ENCODE measurements at regions not wholly inside any gene's neighbourhood (a gene's known extent, or its start where the extent isn't known, plus 50 kb on each side); places are given as distances from the start of the nearest gene placed in this dataset.

- DNase-seq: no peak
- TF ChIP-seq CTCF (IDR thresholded peaks at IDR 0.05): no peak
- Mint-ChIP-seq H3K36me3 (ENCODE audit: low read depth) (peaks cover 10% of the 10 kb centered on the region), H3K4me3 (no peak overlapping the region), H3K4me1 (ENCODE audit: low read depth) (no peaks in the 10 kb centered on the region), H3K27ac (no peak overlapping the region), H3K9me3 (peaks cover 81% of the 10 kb centered on the region), H3K27me3 (ENCODE audit: insufficient read depth) (no peaks in the 10 kb centered on the region; the same call in 1 of the 2 replicates)
Observed at GRCh38 chr10:131695496-131696165, 205.2 kb upstream of the PPP2R2D start.

- TF ChIP-seq CTCF (IDR thresholded peaks at IDR 0.05): no peak
- Mint-ChIP-seq H3K4me3 (no peak overlapping the region), H3K4me1 (ENCODE audit: low read depth) (no peaks in the 10 kb centered on the region), H3K27me3 (ENCODE audit: insufficient read depth) (no peaks in the 10 kb centered on the region; the same call in 1 of the 2 replicates), H3K36me3 (ENCODE audit: low read depth) (peaks cover 10% of the 10 kb centered on the region), H3K9me3 (peaks cover 81% of the 10 kb centered on the region), H3K27ac (no peak overlapping the region)
- DNase-seq: no peak
Observed at GRCh38 chr10:131697476-131698128, 203.2 kb upstream of the PPP2R2D start.

GRCh38 chr10:131698232-131698631, 202.6 kb upstream of the PPP2R2D start:
- Mint-ChIP-seq H3K4me1 (ENCODE audit: low read depth) (no peaks in the 10 kb centered on the region), H3K9me3 (peaks cover 78% of the 10 kb centered on the region), H3K4me3 (no peak overlapping the region), H3K36me3 (ENCODE audit: low read depth) (peaks cover 5% of the 10 kb centered on the region), H3K27ac (no peak overlapping the region), H3K27me3 (ENCODE audit: insufficient read depth) (no peaks in the 10 kb centered on the region; the same call in 1 of the 2 replicates)
- no peak for DNase-seq
- no peak for TF ChIP-seq CTCF (IDR thresholded peaks at IDR 0.05)

GRCh38 chr10:131698986-131699385, 201.8 kb upstream of the PPP2R2D start:
- H3K36me3 Mint-ChIP-seq (ENCODE audit: low read depth): no peaks in the 10 kb centered on the region
- TF ChIP-seq CTCF (IDR thresholded peaks at IDR 0.05): no peak
- no peaks in the 10 kb centered on the region for H3K4me1 Mint-ChIP-seq (ENCODE audit: low read depth)
- no peaks in the 10 kb centered on the region for H3K27me3 Mint-ChIP-seq (ENCODE audit: insufficient read depth)
- no peak overlapping the region for H3K27ac Mint-ChIP-seq
- DNase-seq: no peak
- H3K4me3 Mint-ChIP-seq: no peak overlapping the region
- peaks cover 78% of the 10 kb centered on the region for H3K9me3 Mint-ChIP-seq

- H3K27me3 Mint-ChIP-seq (ENCODE audit: insufficient read depth): no peaks in the 10 kb centered on the region
- peaks cover 78% of the 10 kb centered on the region for H3K9me3 Mint-ChIP-seq
- no peak overlapping the region for H3K4me3 Mint-ChIP-seq
- no peaks in the 10 kb centered on the region for H3K4me1 Mint-ChIP-seq (ENCODE audit: low read depth)
- H3K36me3 Mint-ChIP-seq (ENCODE audit: low read depth): no peaks in the 10 kb centered on the region
- no peak overlapping the region for H3K27ac Mint-ChIP-seq
- DNase-seq: no peak
- no peak for TF ChIP-seq CTCF (IDR thresholded peaks at IDR 0.05)
Observed at GRCh38 chr10:131700032-131700431, 200.8 kb upstream of the PPP2R2D start.
